GM23248 (cell line): ENCODE measurements at regions not wholly inside any gene's neighbourhood (a gene's known extent, or its start where the extent isn't known, plus 50 kb on each side); places are given as distances from the start of the nearest gene placed in this dataset.

Source experiments
- EZH2 ChIP-seq: fragments of 200-600 bp; sonication (generic); IDR thresholded peaks from 2 replicates; pipeline ENCODE4 v1.6.1; 2018; ENCODE audit warnings: antibody characterized with exemption, mild to moderate bottlenecking; ENCODE audit not compliant: insufficient read depth, poor library complexity, severe bottlenecking
- EZH2phosphoT487 ChIP-seq: fragments of 200-600 bp; sonication (generic); IDR thresholded peaks from 2 replicates; pipeline ENCODE4 v1.6.1; 2018; ENCODE audit warnings: antibody characterized with exemption, moderate library complexity, mild to moderate bottlenecking, low read depth; ENCODE audit not compliant: insufficient read depth

- TF ChIP-seq EZH2 (no peak), EZH2phosphoT487 (no peak)
Observed at GRCh38 chr1:239260842-239261241, 125.5 kb upstream of the CHRM3 start.
